ENCODE measurements at regions not wholly inside any gene's neighbourhood (a gene's known extent, or its start where the extent isn't known, plus 50 kb on each side); places are given as distances from the start of the nearest gene placed in this dataset.

DNA sequence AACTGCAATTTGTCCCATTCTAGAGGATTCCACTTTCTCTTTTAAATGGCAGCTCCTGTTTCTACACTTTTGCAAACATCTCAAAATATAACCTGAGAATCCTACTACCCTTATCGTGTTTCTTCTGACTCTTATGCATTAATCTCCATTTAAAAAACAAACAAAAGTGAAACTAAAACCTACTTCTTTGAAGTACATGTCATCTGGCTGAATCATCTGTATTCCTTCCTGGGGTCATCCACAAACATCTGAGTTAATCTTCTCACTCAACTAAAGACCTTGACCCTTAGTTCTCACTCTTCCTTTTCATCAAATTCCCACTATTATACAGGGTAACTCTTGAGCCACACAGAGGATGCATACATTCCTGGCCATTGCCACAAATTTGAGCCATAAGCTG, 584.8 kb downstream of the PPARGC1A start:
- Histone ChIP-seq H3K27ac (no peak overlapping the region), H3K9me3 (ENCODE audit: low read depth, low read length) (no peaks in the 10 kb centered on the region), H3K9ac (ENCODE audit: insufficient read length) (no peak overlapping the region), H3K36me3 (ENCODE audit: insufficient read depth, low read length) (no peaks in the 10 kb centered on the region), H3K4me3 (no peak overlapping the region)
- TF ChIP-seq POLR2AphosphoS5 (IDR thresholded peaks at IDR 0.05; ENCODE audit: borderline replicate concordance, low read depth, low read length), result no peak
- no peak for TF ChIP-seq FOXP2 (optimal IDR thresholded peaks at IDR 0.05; ENCODE audit: control extremely low read depth, extremely low read length, insufficient read depth)
- TF ChIP-seq EZH2 (IDR thresholded peaks at IDR 0.05), result no peak
- DNase-seq (ENCODE audit: low read depth, low spot score), result no peak

DNA sequence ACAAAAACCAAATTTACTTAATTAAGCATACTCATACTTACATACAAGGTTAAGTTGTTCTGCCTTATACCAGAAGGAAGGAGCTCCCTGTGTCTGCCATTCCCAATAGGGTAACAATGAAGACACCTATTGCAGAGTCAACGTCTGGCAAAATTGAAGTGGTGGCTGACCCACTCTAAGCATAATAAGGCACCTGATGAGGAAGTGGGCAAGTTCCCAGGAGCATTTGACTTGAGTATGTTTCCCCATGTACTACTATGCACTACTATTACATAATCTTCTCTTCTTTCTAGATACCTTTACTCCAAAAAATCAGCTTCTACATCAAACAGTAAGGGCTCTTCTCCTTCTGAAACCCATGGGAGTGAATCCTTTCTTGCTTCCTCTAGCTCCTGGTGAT, 591.5 kb downstream of the PPARGC1A start:
- no peaks in the 10 kb centered on the region for H3K9me3 ChIP-seq (ENCODE audit: low read depth, low read length)
- no peak overlapping the region for H3K27ac ChIP-seq
- no peak for DNase-seq (ENCODE audit: low read depth, low spot score)
- H3K4me3 ChIP-seq, result no peak overlapping the region
- TF ChIP-seq POLR2AphosphoS5 (IDR thresholded peaks at IDR 0.05; ENCODE audit: borderline replicate concordance, low read depth, low read length) (no peak), EZH2 (IDR thresholded peaks at IDR 0.05) (no peak), FOXP2 (optimal IDR thresholded peaks at IDR 0.05; ENCODE audit: control extremely low read depth, extremely low read length, insufficient read depth) (no peak)
- no peaks in the 10 kb centered on the region for H3K36me3 ChIP-seq (ENCODE audit: insufficient read depth, low read length)
- no peak overlapping the region for H3K9ac ChIP-seq (ENCODE audit: insufficient read length)

DNA sequence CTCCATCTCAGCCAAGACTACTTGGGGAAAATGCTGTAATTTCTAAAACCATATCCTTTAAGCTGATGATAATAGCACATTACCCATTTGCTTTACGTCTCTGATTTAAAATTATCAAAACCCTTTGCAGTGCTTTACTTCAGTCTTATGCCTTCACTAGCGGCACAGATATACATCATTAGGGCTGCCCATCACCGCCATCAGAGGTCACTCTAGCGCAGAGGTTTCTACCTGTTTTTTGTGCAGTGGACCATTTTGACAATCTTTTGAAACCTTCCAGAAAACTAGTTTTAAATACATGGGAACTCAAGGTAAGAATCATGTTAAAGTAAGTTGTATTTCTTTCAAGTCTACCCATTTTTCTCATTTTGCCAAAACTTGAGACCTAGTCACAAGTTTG, 592.5 kb downstream of the PPARGC1A start:
- Histone ChIP-seq H3K9me3 (ENCODE audit: low read depth, low read length) (no peaks in the 10 kb centered on the region), H3K9ac (ENCODE audit: insufficient read length) (no peak overlapping the region), H3K27ac (no peak overlapping the region), H3K4me3 (no peak overlapping the region), H3K36me3 (ENCODE audit: insufficient read depth, low read length) (no peaks in the 10 kb centered on the region)
- TF ChIP-seq POLR2AphosphoS5 (IDR thresholded peaks at IDR 0.05; ENCODE audit: borderline replicate concordance, low read depth, low read length) (no peak), EZH2 (IDR thresholded peaks at IDR 0.05) (no peak), FOXP2 (optimal IDR thresholded peaks at IDR 0.05; ENCODE audit: control extremely low read depth, extremely low read length, insufficient read depth) (no peak)
- DNase-seq (ENCODE audit: low read depth, low spot score), result no peak

DNA sequence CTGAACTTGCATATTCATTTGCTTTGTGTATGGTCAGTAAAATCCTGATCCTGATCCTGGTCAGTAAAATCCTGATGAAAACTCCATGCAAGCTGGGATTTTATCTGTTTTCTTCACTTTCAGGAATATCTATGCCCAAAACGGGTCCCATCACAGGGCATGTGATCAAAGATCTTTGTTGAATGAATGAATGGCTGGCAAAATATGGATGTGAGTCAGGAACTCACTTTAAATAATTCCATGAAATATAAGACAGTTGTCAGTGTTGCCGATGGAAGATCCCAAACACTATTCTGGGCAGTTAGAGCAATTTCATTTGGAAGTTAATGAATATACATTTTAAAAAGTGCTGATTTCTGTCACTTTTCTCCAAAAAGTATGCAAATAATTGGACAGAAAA, 598.4 kb downstream of the GBA3 start:
- TF ChIP-seq POLR2AphosphoS5 (IDR thresholded peaks at IDR 0.05; ENCODE audit: borderline replicate concordance, low read depth, low read length), result no peak
- no peak for TF ChIP-seq FOXP2 (optimal IDR thresholded peaks at IDR 0.05; ENCODE audit: control extremely low read depth, extremely low read length, insufficient read depth)
- no peak for TF ChIP-seq EZH2 (IDR thresholded peaks at IDR 0.05)
- Histone ChIP-seq H3K27ac (no peak overlapping the region), H3K9me3 (ENCODE audit: low read depth, low read length) (no peaks in the 10 kb centered on the region), H3K9ac (ENCODE audit: insufficient read length) (no peak overlapping the region), H3K36me3 (ENCODE audit: insufficient read depth, low read length) (no peaks in the 10 kb centered on the region), H3K4me3 (no peak overlapping the region)
- no peak for DNase-seq (ENCODE audit: low read depth, low spot score)

DNA sequence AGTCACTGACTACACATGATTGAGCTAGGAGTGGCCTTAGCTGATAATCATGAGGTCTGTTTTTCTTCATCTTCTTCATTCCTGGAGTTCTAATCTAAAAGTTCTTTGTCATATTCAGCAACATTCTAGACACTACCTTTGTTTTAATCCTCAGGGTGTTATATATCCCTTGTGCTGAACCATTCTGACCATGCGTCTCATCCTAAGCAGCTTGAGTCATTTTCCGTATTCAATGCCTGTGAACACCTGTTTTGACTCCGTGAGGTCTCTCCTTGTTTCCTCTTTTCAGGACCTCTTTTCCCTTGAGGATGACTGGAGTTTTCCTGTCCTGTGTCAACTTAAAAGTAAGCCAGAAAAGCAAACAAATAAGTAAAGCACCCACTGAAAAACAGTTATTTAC, 597.9 kb downstream of the GBA3 start:
- TF ChIP-seq EZH2 (IDR thresholded peaks at IDR 0.05) (no peak), FOXP2 (optimal IDR thresholded peaks at IDR 0.05; ENCODE audit: control extremely low read depth, extremely low read length, insufficient read depth) (no peak), POLR2AphosphoS5 (IDR thresholded peaks at IDR 0.05; ENCODE audit: borderline replicate concordance, low read depth, low read length) (no peak)
- Histone ChIP-seq H3K4me3 (no peak overlapping the region), H3K27ac (no peak overlapping the region), H3K9ac (ENCODE audit: insufficient read length) (no peak overlapping the region), H3K9me3 (ENCODE audit: low read depth, low read length) (no peaks in the 10 kb centered on the region), H3K36me3 (ENCODE audit: insufficient read depth, low read length) (no peaks in the 10 kb centered on the region)
- DNase-seq (ENCODE audit: low read depth, low spot score), result no peak

DNA sequence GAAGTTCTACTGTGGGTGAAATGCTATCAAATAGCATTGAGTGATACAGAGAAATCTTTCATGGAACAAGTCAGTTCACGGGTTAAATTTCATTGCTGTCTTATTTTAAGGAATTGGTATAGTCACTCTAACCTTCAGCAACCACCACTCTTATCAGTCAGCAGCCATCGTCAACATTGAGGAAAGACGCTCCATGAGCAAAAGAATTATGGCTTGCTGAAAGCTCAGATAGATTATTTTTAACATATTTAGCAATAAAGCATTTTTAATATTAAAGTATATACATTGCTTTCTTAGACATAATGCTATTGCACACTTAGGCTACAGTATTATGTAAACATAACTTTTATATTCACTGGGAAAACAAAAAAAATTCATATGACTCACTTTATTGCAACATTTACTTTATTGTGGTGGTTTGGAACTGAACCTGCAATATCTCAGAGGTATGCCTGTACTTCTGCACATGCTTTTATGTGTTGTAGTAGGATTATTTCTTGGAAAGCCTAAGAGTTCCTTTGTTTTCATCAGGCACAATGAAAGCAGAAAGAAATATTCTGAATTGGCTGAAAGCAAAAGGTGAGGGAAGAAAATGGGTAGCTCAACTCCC, 586.7 kb downstream of the GBA3 start:
- Histone ChIP-seq H3K36me3 (ENCODE audit: insufficient read depth, low read length) (no peaks in the 10 kb centered on the region), H3K27ac (no peak overlapping the region), H3K4me3 (no peak overlapping the region), H3K9ac (ENCODE audit: insufficient read length) (no peak overlapping the region), H3K9me3 (ENCODE audit: low read depth, low read length) (no peaks in the 10 kb centered on the region)
- DNase-seq (ENCODE audit: low read depth, low spot score), result no peak
- no peak for TF ChIP-seq POLR2AphosphoS5 (IDR thresholded peaks at IDR 0.05; ENCODE audit: borderline replicate concordance, low read depth, low read length)
- TF ChIP-seq EZH2 (IDR thresholded peaks at IDR 0.05), result no peak
- TF ChIP-seq FOXP2 (optimal IDR thresholded peaks at IDR 0.05; ENCODE audit: control extremely low read depth, extremely low read length, insufficient read depth), result no peak

DNA sequence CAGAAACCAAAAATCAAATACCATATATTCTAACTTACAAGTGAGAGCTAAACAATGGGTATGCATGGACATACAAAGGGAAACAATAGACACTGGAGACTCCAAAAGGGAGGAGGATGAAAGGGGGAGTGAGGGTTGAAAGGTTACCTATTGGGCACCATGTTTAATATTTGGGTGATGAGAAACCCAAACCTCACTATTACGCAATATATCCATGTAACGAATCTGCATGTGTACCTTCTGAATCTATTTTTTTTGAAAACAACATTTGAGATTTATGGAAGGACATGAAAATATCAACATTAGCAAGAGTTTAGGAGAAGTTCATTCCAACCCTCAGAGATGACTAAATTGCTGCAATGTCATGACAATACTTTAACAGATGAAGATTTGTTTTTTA, 586.1 kb downstream of the GBA3 start:
- TF ChIP-seq POLR2AphosphoS5 (IDR thresholded peaks at IDR 0.05; ENCODE audit: borderline replicate concordance, low read depth, low read length) (no peak), FOXP2 (optimal IDR thresholded peaks at IDR 0.05; ENCODE audit: control extremely low read depth, extremely low read length, insufficient read depth) (no peak), EZH2 (IDR thresholded peaks at IDR 0.05) (no peak)
- no peaks in the 10 kb centered on the region for H3K9me3 ChIP-seq (ENCODE audit: low read depth, low read length)
- no peak for DNase-seq (ENCODE audit: low read depth, low spot score)

DNA sequence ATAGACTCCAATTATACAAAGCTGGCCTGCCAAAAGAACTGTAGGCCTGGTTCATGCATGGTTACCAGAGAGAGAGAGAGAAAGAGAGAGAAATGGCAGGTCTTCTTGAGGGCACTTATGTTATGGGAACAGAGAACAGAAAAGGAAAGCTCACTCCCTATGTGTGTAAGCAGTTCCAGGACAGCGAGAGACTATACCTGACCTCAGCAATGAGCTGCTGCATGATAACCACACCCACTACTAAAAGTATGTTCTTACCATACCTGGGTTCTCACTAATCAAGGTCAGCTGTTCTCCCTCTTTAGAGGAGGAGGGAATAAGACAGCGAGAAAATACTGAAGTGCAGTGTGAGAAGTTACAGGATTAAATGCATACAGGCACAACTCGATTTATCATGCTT, 583.3 kb downstream of the GBA3 start:
- Histone ChIP-seq H3K9me3 (ENCODE audit: low read depth, low read length) (no peaks in the 10 kb centered on the region), H3K4me3 (no peak overlapping the region), H3K9ac (ENCODE audit: insufficient read length) (no peak overlapping the region), H3K36me3 (ENCODE audit: insufficient read depth, low read length) (no peaks in the 10 kb centered on the region), H3K27ac (no peak overlapping the region)
- no peak for TF ChIP-seq FOXP2 (optimal IDR thresholded peaks at IDR 0.05; ENCODE audit: control extremely low read depth, extremely low read length, insufficient read depth)
- no peak for TF ChIP-seq EZH2 (IDR thresholded peaks at IDR 0.05)
- no peak for TF ChIP-seq POLR2AphosphoS5 (IDR thresholded peaks at IDR 0.05; ENCODE audit: borderline replicate concordance, low read depth, low read length)
- DNase-seq (ENCODE audit: low read depth, low spot score), result no peak

More for the DNA sequence above, 586.1 kb downstream of the GBA3 start:
- H3K36me3 ChIP-seq (ENCODE audit: insufficient read depth, low read length), result no peaks in the 10 kb centered on the region
- H3K27ac ChIP-seq, result no peak overlapping the region
- H3K4me3 ChIP-seq, result no peak overlapping the region
- H3K9ac ChIP-seq (ENCODE audit: insufficient read length), result no peak overlapping the region

DNA sequence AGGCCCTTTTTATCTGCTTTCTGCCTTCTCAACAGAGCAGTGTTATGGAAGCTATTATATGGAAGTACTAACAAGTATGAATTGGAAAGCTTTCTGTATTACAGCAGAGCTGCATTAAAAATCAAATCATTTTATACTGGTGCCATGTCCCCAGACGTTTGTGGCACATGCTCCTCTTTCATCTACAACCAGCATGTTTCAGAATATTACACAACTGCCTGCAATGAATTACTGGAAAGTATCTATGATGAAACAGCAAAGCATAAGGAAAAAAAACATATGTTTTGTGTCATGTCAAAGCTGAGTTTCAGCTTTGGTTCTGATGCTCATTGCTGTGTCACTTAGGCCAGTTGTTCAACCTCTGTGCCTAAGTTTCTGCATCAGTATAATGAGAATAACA, 576.8 kb downstream of the GBA3 start:
- H3K9ac ChIP-seq (ENCODE audit: insufficient read length), result no peak overlapping the region
- H3K27ac ChIP-seq, result no peak overlapping the region
- DNase-seq (ENCODE audit: low read depth, low spot score), result no peak
- TF ChIP-seq FOXP2 (optimal IDR thresholded peaks at IDR 0.05; ENCODE audit: control extremely low read depth, extremely low read length, insufficient read depth), result no peak
- TF ChIP-seq POLR2AphosphoS5 (IDR thresholded peaks at IDR 0.05; ENCODE audit: borderline replicate concordance, low read depth, low read length), result no peak
- TF ChIP-seq EZH2 (IDR thresholded peaks at IDR 0.05), result no peak
- H3K9me3 ChIP-seq (ENCODE audit: low read depth, low read length), result no peaks in the 10 kb centered on the region
- no peak overlapping the region for H3K4me3 ChIP-seq
- no peaks in the 10 kb centered on the region for H3K36me3 ChIP-seq (ENCODE audit: insufficient read depth, low read length)
